Fibroblast of peridontal ligament (primary cell): ENCODE measurements at regions not wholly inside any gene's neighbourhood (a gene's known extent, or its start where the extent isn't known, plus 50 kb on each side); places are given as distances from the start of the nearest gene placed in this dataset.

Experiments used
- DNase-seq: peaks from one replicate; pipeline ENCODE4 v3.0.0-alpha.2; 2010; ENCODE audit errors: extremely low read depth

DNA sequence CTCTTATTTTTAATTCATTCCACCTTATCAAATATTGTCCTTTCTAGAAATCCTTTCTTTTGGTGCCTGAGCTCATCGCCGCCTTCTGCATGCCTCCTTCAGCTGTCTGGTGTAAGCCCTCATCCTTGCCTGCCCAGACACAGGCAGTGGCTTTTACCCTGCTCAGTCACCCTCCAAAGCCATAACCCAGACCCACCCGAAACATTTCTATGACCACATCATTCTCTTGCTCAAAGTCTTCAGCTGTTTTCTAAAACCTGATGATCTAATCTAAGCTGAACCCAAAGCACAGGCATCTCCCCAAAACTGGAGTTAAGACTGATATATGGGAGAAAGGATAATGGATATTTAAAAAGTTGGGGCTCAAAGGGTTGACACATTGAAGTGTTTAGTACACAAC is 753.7 kb upstream of the SGCG start:
- DNase-seq: no peak

DNA sequence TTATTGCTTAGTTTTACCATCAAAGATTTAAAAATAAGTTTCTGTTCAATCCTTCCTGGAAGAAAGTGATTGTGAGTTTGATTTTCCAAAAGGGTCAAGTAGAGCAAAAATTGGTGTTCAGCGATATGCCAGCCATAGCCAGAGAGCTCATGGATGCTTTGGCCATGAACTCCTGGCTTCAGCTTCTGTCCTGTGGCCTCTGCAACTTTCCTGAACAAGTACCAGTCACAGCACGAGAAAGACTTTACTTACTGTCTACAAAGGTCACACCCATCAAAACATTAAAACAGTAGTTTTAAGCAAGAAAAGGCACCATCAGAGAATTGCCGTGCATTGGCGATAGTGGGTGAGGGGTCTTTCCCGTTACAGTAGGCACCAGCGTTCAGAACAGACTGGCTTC is 753.0 kb upstream of the SGCG start:
- DNase-seq: no peak

DNA sequence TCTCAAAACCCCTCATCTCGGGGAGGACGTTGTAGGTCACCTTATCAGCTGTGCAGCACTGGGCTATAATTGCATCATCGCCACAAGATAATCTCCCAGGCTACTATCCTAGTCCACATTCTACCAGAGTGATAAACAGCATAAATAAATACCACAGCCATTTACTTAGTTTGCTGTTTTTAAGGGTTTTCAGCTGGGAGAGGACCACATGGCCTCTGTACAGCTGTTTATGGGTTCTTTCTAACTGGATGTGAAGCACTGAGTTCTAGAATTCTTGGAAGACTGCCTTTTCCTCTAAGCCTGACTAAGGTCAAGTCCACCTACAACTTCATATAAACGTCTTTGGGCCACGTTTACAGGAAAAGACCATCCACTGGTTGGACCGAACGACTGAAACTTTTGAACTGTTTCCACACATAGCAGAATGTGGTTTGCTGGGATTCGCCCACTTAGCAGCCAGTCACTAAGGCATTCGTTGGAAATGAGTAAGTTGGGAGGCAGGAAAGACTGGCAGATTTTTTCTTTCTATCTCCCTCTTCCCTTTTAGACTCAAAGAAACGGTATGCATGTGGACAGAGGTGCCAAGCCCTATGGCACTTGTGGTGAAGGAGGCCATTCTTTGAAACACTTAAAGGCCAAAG is 752.5 kb upstream of the SGCG start:
- DNase-seq: no peak

DNA sequence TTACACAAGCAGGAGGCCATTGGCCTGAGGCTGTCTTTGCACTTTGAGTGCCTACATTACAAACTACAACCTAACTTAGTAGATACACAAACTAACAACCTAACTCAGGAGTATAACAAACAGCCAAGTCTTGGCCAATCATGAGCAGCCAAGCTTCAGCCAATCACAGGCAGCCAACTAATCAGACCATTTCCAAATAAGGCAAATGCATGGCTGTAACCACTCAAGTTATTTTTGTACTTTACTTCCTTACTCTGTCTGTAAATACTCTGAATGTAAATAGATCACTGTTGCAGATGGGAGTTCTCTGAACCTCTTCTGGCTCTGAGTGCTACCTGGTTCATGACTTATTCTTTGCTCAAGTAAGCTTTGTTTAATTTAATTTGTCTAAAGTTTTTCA is 748.1 kb upstream of the SGCG start:
- DNase-seq: no peak

DNA sequence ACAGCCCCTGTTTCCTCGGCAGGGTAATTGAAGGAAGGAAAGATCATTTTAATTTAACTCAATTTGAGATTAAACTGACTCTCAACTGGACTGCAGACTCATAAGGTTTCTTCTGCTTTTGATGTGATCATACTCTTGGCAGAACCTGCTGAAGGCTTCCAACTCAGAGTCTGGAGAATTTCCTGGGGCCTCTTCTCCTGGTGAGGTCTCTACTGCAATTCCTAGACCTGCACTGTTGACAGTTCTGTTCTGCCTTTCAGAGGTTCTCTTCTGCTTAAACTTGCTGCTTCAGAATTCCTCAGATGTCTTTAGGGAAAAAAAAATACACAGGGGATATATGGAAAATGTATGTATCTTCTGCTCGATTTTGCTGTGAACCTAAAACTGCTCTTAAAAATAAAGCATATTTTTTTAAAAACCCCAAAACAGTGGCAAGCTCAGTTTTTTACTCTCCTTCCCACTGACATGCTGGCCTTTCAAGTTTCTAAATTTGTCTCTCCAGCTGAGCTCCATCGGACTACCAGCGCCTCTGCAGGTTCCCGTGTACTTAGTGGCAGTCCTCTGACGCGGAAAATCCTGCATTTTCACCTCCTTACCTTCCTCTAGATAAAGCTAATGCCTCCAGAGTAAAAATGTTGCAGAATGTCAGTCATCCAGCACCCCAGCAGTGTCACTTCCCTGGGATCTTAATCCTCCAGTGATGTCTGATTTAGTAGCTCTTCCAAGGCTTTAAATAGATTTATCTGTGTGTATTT is 733.5 kb upstream of the SGCG start:
- no peak for DNase-seq

DNA sequence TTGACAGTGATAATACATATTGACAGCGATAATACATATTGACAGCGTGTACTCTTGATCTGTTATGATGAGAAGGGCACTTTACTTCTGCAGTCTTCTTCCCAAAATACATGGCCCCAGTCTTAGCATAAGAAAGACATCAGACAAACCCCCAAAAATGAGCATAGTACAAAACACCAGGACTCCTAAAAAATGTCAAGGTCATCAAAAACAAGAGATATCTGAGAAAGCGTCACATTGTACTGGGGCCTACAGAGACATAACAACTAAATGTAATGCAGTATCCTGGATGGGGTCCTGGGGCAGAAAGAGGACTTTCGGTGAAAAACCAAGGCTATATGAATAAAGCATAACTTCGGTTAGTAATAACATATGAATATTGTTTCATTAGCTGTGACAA is 731.5 kb upstream of the SGCG start:
- no peak for DNase-seq

DNA sequence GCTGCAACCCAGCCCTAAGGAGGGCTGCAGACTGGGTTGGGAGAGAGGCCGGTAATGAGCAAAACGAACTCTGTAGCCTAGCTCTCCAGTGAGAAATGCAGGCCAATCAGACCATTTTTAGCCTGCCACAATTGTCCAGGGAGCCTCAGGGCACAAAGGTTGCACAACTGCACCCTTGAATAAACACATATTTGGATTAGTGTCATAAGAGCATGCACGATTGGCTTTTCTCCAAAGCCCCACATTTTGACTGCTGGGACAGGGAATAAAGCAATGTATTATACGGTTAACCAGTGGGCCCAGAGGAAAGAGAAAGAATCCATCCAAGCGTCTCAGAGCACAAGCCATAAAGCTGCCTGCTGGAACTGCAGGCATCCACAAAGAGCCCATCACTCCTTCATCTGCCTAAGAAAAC is 729.4 kb upstream of the SGCG start:
- DNase-seq: no peak

DNA sequence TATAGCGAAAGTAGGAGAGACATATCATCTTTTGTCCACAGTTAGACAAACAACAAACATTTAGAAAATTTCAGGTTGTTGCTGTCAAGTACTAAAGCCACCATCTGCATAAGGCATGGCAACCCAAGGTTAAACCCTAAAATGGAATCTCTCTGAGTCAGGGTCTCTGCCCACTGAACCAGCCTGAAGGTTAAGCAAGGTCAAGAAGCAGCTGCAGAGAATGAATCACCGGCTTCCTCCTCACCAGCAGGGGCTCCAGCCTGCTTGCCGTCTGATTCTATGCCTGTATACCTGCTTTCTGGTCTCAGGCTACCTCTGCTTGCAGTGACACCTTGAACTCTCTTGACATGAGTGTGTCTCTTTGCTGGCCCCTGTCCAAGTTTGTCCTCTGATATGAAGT is 726.2 kb upstream of the SGCG start:
- DNase-seq: no peak

DNA sequence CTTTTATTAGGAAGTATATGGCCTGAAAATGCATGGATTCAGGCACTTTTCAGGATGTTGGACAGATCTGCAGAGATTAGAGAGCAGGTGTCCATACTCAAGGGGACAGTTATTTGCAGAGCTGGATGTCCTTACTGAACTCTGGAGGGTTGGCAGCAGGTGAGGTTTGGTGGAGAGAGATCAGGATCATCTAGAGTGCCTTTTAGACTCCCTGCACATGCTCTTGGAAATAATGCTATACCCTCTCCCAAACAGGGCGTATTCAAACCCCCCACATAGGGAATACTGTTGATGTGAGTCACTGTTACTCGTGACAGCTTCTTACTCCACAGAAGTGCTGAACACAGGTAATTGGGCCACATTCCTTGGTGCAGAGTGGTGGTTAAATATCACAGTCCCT is 725.7 kb upstream of the SGCG start:
- no peak for DNase-seq

DNA sequence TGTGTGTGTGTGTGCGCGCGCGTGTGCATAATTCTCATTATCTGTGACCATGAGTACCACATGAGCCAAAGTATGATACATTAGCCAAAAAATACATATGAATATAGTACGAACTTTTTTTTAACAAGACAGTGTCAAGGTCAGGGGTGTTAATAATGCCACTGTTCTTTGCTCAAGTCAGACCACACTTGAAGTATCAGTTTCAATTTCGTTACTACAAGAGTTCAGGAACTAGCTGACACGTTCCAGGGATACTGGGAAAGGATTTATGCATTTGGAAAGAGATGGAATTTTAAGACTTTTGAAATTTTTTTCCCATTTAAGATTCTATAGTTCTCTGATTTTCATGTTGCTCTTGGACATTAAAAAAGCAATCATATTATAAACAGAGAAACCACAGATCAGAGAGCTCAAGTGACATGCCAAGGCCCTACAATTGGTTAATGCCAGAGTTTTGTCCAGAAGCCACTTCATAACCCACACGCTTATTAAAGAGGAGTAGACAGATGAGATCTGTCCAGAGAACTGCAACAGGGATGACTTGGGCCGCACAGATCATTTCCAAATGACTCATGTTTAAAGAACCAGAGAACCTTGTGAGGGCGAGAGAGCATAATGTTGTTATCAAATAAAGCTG is 718.8 kb upstream of the SGCG start:
- no peak for DNase-seq

DNA sequence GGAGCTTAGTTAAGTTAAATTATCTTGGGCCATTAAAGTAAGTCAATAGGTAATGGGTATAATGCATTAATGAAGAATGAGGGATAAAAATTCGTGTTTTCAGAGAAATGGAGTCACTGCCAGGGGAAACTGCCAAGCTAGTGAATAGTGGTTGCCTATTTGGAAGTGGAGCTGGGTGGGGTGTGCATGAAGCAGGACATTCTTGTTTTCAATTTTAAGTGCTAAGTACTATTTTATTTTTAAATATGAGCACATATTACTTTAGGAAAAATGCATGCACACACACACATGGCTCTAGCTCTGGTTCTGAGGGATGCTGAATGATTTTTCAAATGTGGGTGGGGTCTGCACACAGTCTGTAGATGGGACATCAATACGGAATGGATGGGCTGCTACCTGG is 717.7 kb upstream of the SGCG start:
- no peak for DNase-seq

DNA sequence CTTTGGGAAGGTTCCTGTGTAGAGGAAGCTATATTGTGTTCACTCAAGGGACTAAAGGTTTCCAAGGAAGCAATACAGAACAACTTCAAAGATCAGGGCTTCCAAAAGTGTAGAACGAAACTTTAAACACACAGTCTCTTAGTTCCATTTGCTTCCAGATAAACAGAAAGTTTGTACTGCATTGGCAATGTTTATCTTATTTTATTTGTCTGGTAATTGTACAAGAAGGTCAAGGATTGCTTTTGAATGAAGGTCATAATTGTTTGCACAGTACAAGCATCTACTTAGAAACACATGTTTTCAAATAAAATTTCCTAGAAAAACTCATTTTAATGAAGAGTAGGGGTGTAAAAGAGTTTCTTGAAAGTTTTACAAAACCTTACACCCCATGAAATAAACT is 712.7 kb upstream of the SGCG start:
- no peak for DNase-seq

DNA sequence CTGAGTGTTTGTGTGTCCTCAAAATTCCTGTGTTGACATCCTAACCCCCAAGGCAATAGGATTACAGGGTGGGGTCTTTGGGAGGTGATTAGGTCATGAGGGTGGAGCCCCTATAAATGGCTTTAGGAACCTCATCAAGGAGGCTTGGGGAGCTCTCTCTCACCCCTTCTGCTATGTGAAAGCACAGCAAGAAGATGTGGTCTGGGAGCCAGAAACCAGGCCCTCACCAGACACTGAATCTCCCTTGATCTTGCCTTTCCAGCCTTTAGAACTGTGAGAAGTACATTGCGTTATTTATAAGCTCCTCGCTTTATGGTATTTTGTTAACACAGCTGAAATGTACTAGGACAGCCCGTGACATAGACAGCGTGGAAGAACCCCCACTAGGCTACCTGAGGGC is 712.0 kb upstream of the SGCG start:
- DNase-seq: no peak

DNA sequence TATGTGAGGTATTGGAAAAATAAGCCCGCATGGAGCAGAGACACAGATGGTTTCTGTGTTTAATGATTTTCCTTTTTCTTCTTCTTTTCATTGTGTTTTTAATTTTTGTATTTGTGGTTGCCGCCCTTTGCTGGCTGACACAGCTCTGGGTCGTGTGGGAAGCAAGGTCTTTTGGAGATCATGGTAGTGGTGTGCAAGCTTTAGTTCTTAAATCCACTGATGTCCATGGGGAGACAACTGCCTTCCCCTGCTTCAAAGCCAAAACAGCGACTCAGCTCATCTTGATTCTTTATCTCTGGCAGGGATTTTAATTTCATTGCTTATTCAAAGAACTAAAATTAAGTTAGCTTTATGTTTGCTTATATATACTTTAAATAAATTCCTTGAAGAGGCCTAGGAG is 711.3 kb upstream of the SGCG start:
- no peak for DNase-seq

DNA sequence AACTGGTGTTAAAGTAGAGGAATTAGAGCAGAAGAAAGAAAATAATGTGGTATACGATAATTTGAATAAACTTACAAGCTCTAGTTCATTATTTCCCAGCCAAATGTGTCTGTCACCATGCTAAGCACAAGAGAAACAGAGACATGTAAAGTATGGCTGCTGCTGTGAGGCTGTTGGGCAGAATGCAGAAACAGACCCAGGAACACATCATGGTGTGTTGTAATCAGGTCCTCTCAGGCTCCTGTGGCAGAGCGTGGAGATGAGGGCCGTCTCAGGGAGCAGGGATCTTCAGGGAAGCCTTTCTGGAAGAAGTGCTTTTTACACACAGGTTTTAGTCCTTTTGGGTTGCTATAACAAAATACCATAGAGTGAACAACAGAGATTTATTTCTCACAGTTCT is 710.7 kb upstream of the SGCG start:
- no peak for DNase-seq

DNA sequence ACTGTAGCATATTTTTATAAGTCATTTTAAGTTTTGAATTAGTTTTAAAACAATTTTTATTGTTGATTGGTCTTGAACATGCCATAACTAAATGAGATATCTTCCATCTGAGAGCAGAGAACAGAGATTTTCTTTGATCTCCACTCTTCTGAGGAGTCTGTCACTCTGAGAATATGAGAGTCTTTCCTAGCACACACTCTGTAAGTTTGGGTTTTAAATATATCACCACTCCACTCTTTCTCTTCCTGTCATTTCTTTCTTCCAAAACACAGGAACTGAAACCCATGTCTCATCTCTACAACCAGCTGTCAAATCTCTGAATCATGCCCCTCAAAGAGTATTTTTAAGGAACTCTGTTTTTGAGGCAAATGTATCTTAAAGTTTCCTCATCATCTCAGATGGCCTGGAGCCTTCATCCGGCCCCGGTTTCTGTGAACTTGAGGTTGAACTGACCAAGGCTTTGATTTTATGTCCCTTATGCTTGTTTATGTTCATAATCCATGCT is 698.2 kb upstream of the SGCG start:
- DNase-seq: no peak

DNA sequence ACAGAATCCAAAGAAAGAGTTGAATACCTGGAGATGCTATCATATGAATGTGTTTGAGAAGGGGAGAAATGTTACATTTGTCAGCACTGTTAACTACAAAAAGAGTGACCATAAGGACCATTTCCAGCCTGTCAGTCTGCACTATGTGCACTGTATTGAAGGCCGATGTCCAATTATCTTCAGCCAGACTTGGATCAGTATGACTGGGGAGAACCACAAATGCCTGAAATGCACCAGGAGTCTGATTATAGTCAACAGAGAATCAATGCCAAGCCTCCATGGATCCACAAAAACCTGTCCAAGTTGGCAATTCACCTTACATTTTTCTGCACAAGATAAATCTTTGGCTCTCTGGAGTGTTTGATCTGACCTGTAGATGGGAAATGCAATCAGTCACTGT is 697.5 kb upstream of the SGCG start:
- no peak for DNase-seq

DNA sequence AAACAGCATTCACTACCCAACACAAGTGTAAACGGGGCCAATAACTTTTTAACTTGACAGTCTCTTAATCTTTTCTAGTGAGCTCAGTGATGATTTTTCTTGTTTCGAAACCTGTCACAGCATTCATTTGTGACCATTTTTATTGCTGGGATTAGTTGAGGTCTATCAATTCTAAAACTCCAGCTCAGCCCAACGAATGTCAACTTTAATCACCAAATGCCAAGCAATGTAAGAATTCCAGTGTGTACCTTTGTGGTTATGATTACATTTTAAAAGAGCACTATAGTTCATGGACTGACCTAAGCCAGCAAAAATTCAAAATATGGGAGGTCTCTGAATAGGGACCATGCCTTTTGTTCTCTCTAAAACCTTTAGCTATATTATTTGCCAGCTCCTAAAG is 694.3 kb upstream of the SGCG start:
- DNase-seq: no peak

DNA sequence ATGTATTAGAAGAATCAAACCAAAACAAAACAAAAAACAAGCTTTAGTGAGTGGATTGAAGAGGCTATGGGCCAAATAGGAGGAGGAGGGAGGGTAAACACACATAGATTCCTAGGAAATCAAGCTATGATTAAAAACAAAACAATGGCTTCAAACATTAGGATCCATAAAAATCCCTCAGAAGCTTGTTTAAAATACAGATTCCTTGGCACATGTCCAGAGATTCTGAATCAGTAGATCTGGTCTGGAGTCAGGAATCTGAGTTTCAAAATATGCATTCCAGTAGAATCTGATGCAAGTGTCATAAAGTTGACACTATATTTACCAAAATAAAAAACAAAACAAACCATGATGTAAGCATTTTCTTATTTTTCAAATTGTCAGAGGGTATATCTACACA is 692.8 kb upstream of the SGCG start:
- DNase-seq: no peak

DNA sequence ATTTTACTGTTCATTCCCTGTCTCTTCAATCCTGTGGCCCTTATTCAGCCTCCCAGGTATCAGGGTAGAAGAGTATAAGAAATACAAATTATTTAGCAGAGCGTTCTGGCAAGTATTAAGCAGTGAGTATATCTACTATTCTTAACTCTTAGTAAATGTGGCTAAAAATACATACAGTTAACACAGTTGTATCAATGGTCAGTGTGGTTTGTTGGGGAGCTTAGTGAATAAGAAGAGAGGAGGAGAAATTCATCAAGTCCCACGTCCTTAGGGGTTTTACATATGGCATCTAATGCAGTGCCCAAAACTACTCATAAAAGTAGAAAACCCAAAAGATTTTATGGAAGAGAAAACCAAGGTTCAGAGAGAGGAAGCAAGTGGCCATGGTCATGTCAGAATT is 691.0 kb upstream of the SGCG start:
- no peak for DNase-seq

DNA sequence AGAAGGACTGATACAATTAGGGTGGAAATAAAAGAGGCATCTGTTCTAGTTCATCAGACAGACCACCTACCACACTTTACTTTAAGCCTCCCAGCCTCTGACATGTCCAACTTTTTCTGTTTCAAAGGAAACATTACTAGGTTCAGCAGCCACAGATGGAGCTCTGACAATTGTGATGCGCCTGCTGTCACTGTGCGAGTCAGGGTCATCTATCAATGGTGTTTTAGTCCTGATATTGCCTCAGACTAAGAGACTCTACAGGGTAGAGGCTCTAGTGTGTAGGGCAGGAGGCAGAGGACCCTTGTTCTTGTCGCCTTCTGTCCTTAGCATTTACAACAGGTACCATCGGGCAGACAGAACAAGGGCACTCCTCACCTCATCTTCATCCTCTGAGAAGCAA is 685.0 kb upstream of the SGCG start:
- DNase-seq: no peak

DNA sequence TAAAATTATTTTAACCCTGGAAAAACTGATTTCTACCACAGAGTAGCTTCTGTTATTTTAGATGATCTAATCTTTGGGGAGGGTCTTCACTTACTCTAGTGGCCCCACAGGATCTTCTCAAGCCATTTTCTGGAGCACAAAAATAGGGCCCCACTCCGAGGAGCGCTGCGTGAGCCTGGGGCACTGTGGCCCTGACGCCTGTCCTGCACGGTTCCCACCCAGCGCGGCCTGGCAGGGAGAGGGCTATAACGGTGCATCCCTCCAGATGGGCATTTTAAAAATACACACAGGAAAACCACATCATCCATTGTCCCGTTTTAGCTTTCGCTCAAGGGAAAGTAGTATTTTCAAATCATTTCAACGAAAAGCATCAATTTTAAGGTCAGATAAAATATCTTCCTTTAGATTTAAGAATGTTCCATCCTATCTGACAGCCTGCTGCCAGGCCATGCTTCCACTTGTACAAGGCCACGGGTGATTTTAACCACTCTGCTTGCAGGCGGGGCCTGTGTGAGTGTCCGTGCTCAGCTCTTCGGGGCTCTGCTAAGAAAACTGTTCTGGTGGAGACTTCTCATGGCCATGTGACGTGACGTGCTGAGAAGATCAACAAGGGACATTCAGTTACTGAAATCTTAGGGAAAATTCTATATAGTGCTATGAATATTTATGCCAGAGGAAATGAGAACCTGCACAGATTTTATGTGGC is 683.8 kb upstream of the SGCG start:
- no peak for DNase-seq
